GM23338 (cell line): ENCODE measurements at regions not wholly inside any gene's neighbourhood (a gene's known extent, or its start where the extent isn't known, plus 50 kb on each side); places are given as distances from the start of the nearest gene placed in this dataset.
A peak's percentile ranks its signal among the peaks of the same experiment; 100 is the strongest.

Experiments used
- ATAC-seq: fragments of 200-7000 bp; cut with Tn5 transposase; 3 replicates; pipeline ENCODE4 v1.9.1; 2020
- DNase-seq: peaks from one replicate; pipeline ENCODE4 v3.0.0-alpha.2; 2015; ENCODE audit warnings: low spot score
- H2AFZ ChIP-seq: fragments of 200-600 bp; sonication (generic); 2 replicates; pipeline ENCODE4 v1.8.0; 2016; ENCODE audit warnings: antibody characterized with exemption, mild to moderate bottlenecking, moderate library complexity
- H3F3A ChIP-seq: fragments of 200-600 bp; sonication (generic); replicated peaks from 2 replicates; pipeline ENCODE4 v1.8.0; 2017; ENCODE audit warnings: antibody characterized with exemption, mixed run types, low read depth
- H3K27ac ChIP-seq: fragments of 200-600 bp; sonication (generic); 2 replicates; pipeline ENCODE4 v1.6.1; 2016; ENCODE audit warnings: low read depth
- H3K27me3 ChIP-seq: fragments of 200-600 bp; sonication (generic); 2 replicates; pipeline ENCODE4 v1.8.0; 2016; ENCODE audit warnings: mild to moderate bottlenecking, mixed run types, moderate library complexity; ENCODE audit not compliant: insufficient read depth
- H3K36me3 ChIP-seq: fragments of 200-600 bp; sonication (generic); 2 replicates; pipeline ENCODE4 v1.8.0; 2016; ENCODE audit warnings: mild to moderate bottlenecking; ENCODE audit not compliant: insufficient read depth
- H3K4me1 ChIP-seq: fragments of 200-600 bp; sonication (generic); 2 replicates; pipeline ENCODE4 v1.8.0; 2016; ENCODE audit warnings: mild to moderate bottlenecking, moderate library complexity; ENCODE audit not compliant: insufficient read depth
- H3K4me2 ChIP-seq: fragments of 200-600 bp; sonication (generic); 2 replicates; pipeline ENCODE4 v1.7.1; 2017; ENCODE audit warnings: mixed run types
- H3K4me3 ChIP-seq: fragments of 200-600 bp; sonication (generic); 2 replicates; pipeline ENCODE4 v1.6.1; 2016; ENCODE audit warnings: mixed run types
- H3K79me2 ChIP-seq: fragments of 200-600 bp; sonication (generic); replicated peaks from 2 replicates; pipeline ENCODE4 v1.8.0; 2017; ENCODE audit warnings: mild to moderate bottlenecking; ENCODE audit not compliant: insufficient read depth
- H3K9me2 ChIP-seq: fragments of 200-600 bp; sonication (generic); 2 replicates; pipeline ENCODE4 v1.8.0; 2017; ENCODE audit not compliant: insufficient read depth
- H4K20me1 ChIP-seq: fragments of 200-600 bp; sonication (generic); replicated peaks from 2 replicates; pipeline ENCODE4 v1.8.0; 2017; ENCODE audit warnings: mild to moderate bottlenecking; ENCODE audit not compliant: insufficient read depth
- H3K27ac Mint-ChIP-seq: 2 replicates; pipeline ENCODE4 v1.8.0; 2020; ENCODE audit warnings: inconsistent platforms, mild to moderate bottlenecking, moderate library complexity, mixed read lengths
- H3K27me3 Mint-ChIP-seq: 3 replicates; pipeline ENCODE4 v1.8.0; 2022; ENCODE audit warnings: low read depth, mild to moderate bottlenecking, moderate library complexity, mixed read lengths, inconsistent platforms; ENCODE audit not compliant: insufficient read depth, poor library complexity
- H3K36me3 Mint-ChIP-seq: 3 replicates; pipeline ENCODE4 v1.8.0; 2021; ENCODE audit warnings: low read depth, mild to moderate bottlenecking, inconsistent platforms, moderate library complexity, mixed read lengths
- H3K4me1 Mint-ChIP-seq: 3 replicates; pipeline ENCODE4 v1.8.0; 2020; ENCODE audit warnings: mild to moderate bottlenecking, inconsistent platforms, mixed read lengths
- H3K4me3 Mint-ChIP-seq: 3 replicates; pipeline ENCODE4 v1.8.0; 2021; ENCODE audit warnings: moderate library complexity, mild to moderate bottlenecking, inconsistent platforms, mixed read lengths
- H3K9me3 Mint-ChIP-seq: 3 replicates; pipeline ENCODE4 v1.8.0; 2020; ENCODE audit warnings: moderate library complexity, mild to moderate bottlenecking, inconsistent platforms, mixed read lengths
- CREB1 ChIP-seq: fragments of 250-450 bp; sonication (Bioruptor Pico); IDR thresholded peaks from 2 replicates; pipeline ENCODE4 v1.5.0; 2020; ENCODE audit warnings: low read depth, mild to moderate bottlenecking, moderate library complexity
- EZH2 ChIP-seq: fragments of 200-600 bp; sonication (generic); IDR thresholded peaks from one replicate; pipeline ENCODE4 v1.8.0; 2017; ENCODE audit warnings: antibody characterized with exemption, mild to moderate bottlenecking, low read depth; ENCODE audit not compliant: unreplicated experiment
- EZH2phosphoT487 ChIP-seq: fragments of 200-600 bp; sonication (generic); IDR thresholded peaks from one replicate; pipeline ENCODE4 v1.8.1; 2018; ENCODE audit warnings: antibody characterized with exemption; ENCODE audit not compliant: unreplicated experiment
- JUNB ChIP-seq: IDR thresholded peaks from one replicate; pipeline ENCODE4 v1.6.1; 2016; ENCODE audit warnings: antibody characterized with exemption; ENCODE audit not compliant: unreplicated experiment
- POLR2AphosphoS5 ChIP-seq: IDR thresholded peaks from 2 replicates; pipeline ENCODE4 v1.6.1; 2016; ENCODE audit warnings: antibody characterized with exemption, low read depth
- STAT1 ChIP-seq: IDR thresholded peaks from one replicate; pipeline ENCODE4 v1.6.1; 2016; ENCODE audit warnings: antibody characterized with exemption; ENCODE audit not compliant: unreplicated experiment
- ZNF114 ChIP-seq: fragments of 250-450 bp; sonication (Bioruptor Pico); IDR thresholded peaks from 2 replicates; pipeline ENCODE4 v1.5.0; 2020; ENCODE audit warnings: mild to moderate bottlenecking, moderate library complexity
- ZNF331 ChIP-seq: fragments of 250-450 bp; sonication (Bioruptor Pico); IDR thresholded peaks from 2 replicates; pipeline ENCODE4 v1.5.0; 2020; ENCODE audit warnings: low read depth, mild to moderate bottlenecking, moderate library complexity
- TF ChIP-seq, protein P1 (sequence below), 2 experiments: fragments of 200-600 bp in 1 of 2; sonication (generic) in 1 of 2; conservative IDR thresholded peaks; 2 replicates each; pipeline versions ENCODE4 v1.5.1 to v1.6.1; 2016 to 2017; ENCODE audit warnings: antibody characterized with exemption in 2 of 2, low read depth in 2 of 2, mild to moderate bottlenecking in 2 of 2, moderate library complexity in 1 of 2
- TF ChIP-seq, protein P2 (sequence below): IDR thresholded peaks from 2 replicates; pipeline ENCODE4 v1.6.1; 2016; ENCODE audit warnings: antibody characterized with exemption
- TF ChIP-seq, protein P3 (sequence below): IDR thresholded peaks from one replicate; pipeline ENCODE4 v1.6.1; 2018; ENCODE audit warnings: antibody characterized with exemption; ENCODE audit not compliant: unreplicated experiment
- TF ChIP-seq, protein P4 (sequence below): fragments of 250-450 bp; sonication (Bioruptor Pico); IDR thresholded peaks from 2 replicates; pipeline ENCODE4 v1.5.0; 2020; ENCODE audit warnings: mild to moderate bottlenecking, moderate library complexity

DNA sequence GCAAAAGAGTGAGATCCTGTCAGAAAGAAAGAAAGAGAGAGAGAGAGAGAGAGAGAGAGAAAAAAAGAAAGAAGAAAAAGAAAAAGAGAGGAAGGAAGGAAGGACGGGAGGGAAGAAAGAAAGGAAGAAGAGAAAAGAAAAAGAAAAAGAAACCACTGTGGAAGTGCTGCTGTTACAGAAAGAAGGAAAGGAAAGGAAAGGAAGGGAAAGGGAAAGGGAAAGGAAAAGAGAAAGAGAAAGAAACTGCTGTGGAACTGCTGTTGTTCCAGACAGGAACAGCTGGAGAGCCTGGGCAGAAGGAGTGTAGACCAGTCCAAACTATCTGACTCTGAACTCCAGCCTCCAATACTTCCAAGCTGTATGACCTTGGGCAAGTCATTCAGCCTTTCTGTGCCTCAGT, 220.7 kb upstream of the WWC1 start (continued):
- TF ChIP-seq, protein P1, sequence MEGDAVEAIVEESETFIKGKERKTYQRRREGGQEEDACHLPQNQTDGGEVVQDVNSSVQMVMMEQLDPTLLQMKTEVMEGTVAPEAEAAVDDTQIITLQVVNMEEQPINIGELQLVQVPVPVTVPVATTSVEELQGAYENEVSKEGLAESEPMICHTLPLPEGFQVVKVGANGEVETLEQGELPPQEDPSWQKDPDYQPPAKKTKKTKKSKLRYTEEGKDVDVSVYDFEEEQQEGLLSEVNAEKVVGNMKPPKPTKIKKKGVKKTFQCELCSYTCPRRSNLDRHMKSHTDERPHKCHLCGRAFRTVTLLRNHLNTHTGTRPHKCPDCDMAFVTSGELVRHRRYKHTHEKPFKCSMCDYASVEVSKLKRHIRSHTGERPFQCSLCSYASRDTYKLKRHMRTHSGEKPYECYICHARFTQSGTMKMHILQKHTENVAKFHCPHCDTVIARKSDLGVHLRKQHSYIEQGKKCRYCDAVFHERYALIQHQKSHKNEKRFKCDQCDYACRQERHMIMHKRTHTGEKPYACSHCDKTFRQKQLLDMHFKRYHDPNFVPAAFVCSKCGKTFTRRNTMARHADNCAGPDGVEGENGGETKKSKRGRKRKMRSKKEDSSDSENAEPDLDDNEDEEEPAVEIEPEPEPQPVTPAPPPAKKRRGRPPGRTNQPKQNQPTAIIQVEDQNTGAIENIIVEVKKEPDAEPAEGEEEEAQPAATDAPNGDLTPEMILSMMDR (conservative IDR thresholded peaks at IDR 0.05; ENCODE audit: low read depth in 2 of 2): no peak
- TF ChIP-seq POLR2AphosphoS5: no peak
- TF ChIP-seq EZH2: no peak
- TF ChIP-seq ZNF331 (CRISPR knock-in tag): no peak
- TF ChIP-seq ZNF114 (CRISPR knock-in tag): no peak
- TF ChIP-seq CREB1 (CRISPR knock-in tag): no peak
- no peak for TF ChIP-seq JUNB
- TF ChIP-seq, protein P2, sequence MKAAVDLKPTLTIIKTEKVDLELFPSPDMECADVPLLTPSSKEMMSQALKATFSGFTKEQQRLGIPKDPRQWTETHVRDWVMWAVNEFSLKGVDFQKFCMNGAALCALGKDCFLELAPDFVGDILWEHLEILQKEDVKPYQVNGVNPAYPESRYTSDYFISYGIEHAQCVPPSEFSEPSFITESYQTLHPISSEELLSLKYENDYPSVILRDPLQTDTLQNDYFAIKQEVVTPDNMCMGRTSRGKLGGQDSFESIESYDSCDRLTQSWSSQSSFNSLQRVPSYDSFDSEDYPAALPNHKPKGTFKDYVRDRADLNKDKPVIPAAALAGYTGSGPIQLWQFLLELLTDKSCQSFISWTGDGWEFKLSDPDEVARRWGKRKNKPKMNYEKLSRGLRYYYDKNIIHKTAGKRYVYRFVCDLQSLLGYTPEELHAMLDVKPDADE: no peak
- TF ChIP-seq, protein P3, sequence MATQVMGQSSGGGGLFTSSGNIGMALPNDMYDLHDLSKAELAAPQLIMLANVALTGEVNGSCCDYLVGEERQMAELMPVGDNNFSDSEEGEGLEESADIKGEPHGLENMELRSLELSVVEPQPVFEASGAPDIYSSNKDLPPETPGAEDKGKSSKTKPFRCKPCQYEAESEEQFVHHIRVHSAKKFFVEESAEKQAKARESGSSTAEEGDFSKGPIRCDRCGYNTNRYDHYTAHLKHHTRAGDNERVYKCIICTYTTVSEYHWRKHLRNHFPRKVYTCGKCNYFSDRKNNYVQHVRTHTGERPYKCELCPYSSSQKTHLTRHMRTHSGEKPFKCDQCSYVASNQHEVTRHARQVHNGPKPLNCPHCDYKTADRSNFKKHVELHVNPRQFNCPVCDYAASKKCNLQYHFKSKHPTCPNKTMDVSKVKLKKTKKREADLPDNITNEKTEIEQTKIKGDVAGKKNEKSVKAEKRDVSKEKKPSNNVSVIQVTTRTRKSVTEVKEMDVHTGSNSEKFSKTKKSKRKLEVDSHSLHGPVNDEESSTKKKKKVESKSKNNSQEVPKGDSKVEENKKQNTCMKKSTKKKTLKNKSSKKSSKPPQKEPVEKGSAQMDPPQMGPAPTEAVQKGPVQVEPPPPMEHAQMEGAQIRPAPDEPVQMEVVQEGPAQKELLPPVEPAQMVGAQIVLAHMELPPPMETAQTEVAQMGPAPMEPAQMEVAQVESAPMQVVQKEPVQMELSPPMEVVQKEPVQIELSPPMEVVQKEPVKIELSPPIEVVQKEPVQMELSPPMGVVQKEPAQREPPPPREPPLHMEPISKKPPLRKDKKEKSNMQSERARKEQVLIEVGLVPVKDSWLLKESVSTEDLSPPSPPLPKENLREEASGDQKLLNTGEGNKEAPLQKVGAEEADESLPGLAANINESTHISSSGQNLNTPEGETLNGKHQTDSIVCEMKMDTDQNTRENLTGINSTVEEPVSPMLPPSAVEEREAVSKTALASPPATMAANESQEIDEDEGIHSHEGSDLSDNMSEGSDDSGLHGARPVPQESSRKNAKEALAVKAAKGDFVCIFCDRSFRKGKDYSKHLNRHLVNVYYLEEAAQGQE: no peak
- no peak for TF ChIP-seq STAT1
- no peak for TF ChIP-seq EZH2phosphoT487

DNA sequence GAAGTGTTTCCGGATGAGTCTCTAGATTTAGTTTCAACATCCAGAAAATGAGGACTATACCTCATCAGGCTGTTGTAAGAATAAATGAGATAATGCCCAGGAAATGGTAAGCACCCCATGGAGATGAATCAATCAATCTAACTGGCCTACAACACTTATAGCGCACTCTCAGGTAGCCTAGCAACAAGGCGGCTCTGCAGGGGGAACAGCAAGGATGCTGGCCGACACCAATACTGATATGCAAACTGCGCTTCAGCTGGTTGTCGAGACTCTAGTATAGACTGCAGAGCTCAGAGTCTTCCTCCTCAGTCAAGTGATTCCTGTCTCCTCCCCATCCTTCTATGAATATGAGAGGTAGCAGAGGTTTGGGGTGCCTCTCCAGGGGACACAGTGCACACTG, 218.8 kb upstream of the WWC1 start:
- ATAC-seq (peak; percentile 56), DNase-seq (peak; percentile 17)
- no peaks in the 10 kb centered on the region for H4K20me1 ChIP-seq
- H3K36me3 Mint-ChIP-seq: no peaks in the 10 kb centered on the region; the same call in 2 of the 3 replicates
- no peak overlapping the region for H3K4me2 ChIP-seq
- no peaks in the 10 kb centered on the region for H3K36me3 ChIP-seq
- H3K27me3 ChIP-seq: no peaks in the 10 kb centered on the region
- no peaks in the 10 kb centered on the region for H3F3A ChIP-seq
- H3K9me3 Mint-ChIP-seq: no peaks in the 10 kb centered on the region
- peaks cover 3% of the 10 kb centered on the region for H3K4me1 Mint-ChIP-seq
- H3K4me3 Mint-ChIP-seq: no peak overlapping the region
- no peaks in the 10 kb centered on the region for H3K4me1 ChIP-seq
- no peak overlapping the region for H2AFZ ChIP-seq
- no peaks in the 10 kb centered on the region for H3K9me2 ChIP-seq
- peaks cover 8% of the 10 kb centered on the region for H3K27me3 Mint-ChIP-seq
- no peaks in the 10 kb centered on the region for H3K79me2 ChIP-seq
- no peak overlapping the region for H3K27ac ChIP-seq
- H3K27ac Mint-ChIP-seq: no peak overlapping the region
- no peak overlapping the region for H3K4me3 ChIP-seq
- TF ChIP-seq ZNF331 (CRISPR knock-in tag): no peak
- TF ChIP-seq EZH2phosphoT487: no peak
- TF ChIP-seq, protein P4, sequence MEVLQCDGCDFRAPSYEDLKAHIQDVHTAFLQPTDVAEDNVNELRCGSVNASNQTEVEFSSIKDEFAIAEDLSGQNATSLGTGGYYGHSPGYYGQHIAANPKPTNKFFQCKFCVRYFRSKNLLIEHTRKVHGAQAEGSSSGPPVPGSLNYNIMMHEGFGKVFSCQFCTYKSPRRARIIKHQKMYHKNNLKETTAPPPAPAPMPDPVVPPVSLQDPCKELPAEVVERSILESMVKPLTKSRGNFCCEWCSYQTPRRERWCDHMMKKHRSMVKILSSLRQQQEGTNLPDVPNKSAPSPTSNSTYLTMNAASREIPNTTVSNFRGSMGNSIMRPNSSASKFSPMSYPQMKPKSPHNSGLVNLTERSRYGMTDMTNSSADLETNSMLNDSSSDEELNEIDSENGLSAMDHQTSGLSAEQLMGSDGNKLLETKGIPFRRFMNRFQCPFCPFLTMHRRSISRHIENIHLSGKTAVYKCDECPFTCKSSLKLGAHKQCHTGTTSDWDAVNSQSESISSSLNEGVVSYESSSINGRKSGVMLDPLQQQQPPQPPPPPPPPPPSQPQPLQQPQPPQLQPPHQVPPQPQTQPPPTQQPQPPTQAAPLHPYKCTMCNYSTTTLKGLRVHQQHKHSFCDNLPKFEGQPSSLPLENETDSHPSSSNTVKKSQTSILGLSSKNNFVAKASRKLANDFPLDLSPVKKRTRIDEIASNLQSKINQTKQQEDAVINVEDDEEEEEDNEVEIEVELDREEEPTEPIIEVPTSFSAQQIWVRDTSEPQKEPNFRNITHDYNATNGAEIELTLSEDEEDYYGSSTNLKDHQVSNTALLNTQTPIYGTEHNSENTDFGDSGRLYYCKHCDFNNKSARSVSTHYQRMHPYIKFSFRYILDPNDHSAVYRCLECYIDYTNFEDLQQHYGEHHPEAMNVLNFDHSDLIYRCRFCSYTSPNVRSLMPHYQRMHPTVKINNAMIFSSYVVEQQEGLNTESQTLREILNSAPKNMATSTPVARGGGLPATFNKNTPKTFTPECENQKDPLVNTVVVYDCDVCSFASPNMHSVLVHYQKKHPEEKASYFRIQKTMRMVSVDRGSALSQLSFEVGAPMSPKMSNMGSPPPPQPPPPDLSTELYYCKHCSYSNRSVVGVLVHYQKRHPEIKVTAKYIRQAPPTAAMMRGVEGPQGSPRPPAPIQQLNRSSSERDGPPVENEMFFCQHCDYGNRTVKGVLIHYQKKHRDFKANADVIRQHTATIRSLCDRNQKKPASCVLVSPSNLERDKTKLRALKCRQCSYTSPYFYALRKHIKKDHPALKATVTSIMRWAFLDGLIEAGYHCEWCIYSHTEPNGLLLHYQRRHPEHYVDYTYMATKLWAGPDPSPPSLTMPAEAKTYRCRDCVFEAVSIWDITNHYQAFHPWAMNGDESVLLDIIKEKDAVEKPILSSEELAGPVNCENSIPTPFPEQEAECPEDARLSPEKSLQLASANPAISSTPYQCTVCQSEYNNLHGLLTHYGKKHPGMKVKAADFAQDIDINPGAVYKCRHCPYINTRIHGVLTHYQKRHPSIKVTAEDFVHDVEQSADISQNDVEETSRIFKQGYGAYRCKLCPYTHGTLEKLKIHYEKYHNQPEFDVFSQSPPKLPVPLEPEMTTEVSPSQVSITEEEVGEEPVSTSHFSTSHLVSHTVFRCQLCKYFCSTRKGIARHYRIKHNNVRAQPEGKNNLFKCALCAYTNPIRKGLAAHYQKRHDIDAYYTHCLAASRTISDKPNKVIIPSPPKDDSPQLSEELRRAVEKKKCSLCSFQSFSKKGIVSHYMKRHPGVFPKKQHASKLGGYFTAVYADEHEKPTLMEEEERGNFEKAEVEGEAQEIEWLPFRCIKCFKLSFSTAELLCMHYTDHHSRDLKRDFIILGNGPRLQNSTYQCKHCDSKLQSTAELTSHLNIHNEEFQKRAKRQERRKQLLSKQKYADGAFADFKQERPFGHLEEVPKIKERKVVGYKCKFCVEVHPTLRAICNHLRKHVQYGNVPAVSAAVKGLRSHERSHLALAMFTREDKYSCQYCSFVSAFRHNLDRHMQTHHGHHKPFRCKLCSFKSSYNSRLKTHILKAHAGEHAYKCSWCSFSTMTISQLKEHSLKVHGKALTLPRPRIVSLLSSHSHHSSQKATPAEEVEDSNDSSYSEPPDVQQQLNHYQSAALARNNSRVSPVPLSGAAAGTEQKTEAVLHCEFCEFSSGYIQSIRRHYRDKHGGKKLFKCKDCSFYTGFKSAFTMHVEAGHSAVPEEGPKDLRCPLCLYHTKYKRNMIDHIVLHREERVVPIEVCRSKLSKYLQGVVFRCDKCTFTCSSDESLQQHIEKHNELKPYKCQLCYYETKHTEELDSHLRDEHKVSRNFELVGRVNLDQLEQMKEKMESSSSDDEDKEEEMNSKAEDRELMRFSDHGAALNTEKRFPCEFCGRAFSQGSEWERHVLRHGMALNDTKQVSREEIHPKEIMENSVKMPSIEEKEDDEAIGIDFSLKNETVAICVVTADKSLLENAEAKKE (CRISPR knock-in tag): no peak
- TF ChIP-seq JUNB: no peak
- no peak for TF ChIP-seq STAT1
